ENCODE measurements at regions not wholly inside any gene's neighbourhood (a gene's known extent, or its start where the extent isn't known, plus 50 kb on each side); places are given as distances from the start of the nearest gene placed in this dataset.
A peak's percentile ranks its signal among the peaks of the same experiment; 100 is the strongest.

DNA sequence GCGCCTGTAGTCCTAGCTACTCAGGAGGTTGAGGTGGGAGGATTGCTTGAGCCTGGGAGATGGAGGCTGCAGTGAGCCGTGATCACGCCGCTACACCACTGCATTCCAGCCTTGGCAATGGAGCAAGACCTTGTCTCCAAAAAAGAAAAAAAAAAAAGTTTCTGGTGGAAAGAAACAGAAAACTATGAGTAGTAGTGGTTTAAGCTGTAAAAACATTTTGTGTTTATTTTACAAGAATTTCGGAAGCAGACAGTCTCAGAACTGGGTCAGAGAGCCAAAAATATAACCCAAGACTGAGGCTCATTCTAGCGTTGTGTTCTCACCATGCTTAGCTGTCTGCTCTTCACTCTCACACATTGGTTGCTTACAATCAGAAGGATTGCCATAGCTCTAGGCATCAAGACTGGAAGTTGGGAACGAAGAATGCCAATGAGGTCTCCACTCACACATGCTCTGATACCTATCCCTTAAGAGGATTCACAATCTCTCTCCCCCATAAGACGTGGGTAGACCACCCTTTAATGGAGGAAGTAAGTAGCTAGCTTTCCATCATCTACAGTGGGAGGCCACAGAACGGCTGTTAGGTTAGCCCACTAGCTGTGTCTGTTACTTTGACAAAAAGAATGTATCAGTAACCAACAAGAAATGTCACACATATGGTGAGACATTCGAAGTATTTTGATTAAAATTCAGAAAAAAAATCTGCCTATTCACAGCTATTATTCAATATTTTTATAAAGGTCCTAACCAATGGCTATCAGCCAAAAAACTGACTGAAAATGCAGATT, 117.6 kb upstream of the RASSF8 start:
- Mint-ChIP-seq H3K27me3 (ENCODE audit: low read depth) (no peaks in the 10 kb centered on the region), H3K4me1 (no peaks in the 10 kb centered on the region), H3K4me3 (no peak overlapping the region), H3K36me3 (ENCODE audit: low read depth) (no peaks in the 10 kb centered on the region), H3K9me3 (peaks cover 6% of the 10 kb centered on the region), H3K27ac (no peak overlapping the region)
- TF ChIP-seq, protein P1, sequence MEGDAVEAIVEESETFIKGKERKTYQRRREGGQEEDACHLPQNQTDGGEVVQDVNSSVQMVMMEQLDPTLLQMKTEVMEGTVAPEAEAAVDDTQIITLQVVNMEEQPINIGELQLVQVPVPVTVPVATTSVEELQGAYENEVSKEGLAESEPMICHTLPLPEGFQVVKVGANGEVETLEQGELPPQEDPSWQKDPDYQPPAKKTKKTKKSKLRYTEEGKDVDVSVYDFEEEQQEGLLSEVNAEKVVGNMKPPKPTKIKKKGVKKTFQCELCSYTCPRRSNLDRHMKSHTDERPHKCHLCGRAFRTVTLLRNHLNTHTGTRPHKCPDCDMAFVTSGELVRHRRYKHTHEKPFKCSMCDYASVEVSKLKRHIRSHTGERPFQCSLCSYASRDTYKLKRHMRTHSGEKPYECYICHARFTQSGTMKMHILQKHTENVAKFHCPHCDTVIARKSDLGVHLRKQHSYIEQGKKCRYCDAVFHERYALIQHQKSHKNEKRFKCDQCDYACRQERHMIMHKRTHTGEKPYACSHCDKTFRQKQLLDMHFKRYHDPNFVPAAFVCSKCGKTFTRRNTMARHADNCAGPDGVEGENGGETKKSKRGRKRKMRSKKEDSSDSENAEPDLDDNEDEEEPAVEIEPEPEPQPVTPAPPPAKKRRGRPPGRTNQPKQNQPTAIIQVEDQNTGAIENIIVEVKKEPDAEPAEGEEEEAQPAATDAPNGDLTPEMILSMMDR (IDR thresholded peaks at IDR 0.05; ENCODE audit: unreplicated experiment in 3 of 3) = no peak

DNA sequence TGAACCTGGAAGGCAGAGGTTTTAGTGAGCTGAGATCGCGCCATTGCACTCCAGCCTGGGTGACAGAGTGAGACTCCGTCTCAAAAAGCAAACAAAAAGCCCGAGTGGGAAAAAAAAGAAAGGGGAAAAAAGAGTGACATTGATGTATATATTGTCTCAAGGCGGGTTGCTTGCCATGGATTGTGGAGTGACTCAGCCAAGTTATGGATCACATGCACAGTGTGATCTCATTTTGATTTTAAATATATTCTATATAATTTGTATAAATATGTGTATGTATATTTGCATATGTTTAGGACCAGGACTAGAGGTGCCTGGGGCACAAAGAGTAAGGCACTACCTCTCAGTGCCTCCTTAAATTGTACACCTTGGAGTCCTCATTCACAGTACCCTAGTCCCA, 116.2 kb upstream of the RASSF8 start:
- Mint-ChIP-seq H3K4me1 (no peaks in the 10 kb centered on the region), H3K4me3 (no peak overlapping the region), H3K27ac (no peak overlapping the region), H3K36me3 (ENCODE audit: low read depth) (no peaks in the 10 kb centered on the region), H3K27me3 (ENCODE audit: low read depth) (no peaks in the 10 kb centered on the region), H3K9me3 (no peaks in the 10 kb centered on the region)
- TF ChIP-seq, protein P1 (IDR thresholded peaks at IDR 0.05; ENCODE audit: unreplicated experiment in 3 of 3) = no peak

DNA sequence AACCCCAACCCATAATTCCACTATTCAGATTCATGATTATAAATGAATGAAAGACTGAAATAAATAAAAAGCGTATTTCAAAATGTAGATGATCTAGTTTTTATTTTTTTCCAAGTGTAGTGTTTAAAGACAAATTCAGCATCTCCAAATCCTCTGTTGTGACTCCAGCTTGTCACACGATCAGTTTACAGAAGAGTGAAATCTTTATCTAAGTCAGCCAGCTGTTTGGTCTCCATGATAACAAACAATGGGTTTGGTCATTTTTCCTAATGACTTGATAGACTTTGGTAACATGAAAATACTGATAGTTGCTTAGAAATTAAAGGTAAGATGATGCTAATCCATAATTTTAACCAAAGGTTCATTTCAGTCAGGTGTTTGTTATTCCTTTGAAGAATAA, 114.5 kb upstream of the RASSF8 start:
- TF ChIP-seq, protein P1 (IDR thresholded peaks at IDR 0.05; ENCODE audit: unreplicated experiment in 3 of 3) = no peak
- no peaks in the 10 kb centered on the region for H3K36me3 Mint-ChIP-seq (ENCODE audit: low read depth)
- no peaks in the 10 kb centered on the region for H3K9me3 Mint-ChIP-seq
- no peak overlapping the region for H3K27ac Mint-ChIP-seq
- H3K4me3 Mint-ChIP-seq = no peak overlapping the region
- no peaks in the 10 kb centered on the region for H3K27me3 Mint-ChIP-seq (ENCODE audit: low read depth)
- H3K4me1 Mint-ChIP-seq = no peaks in the 10 kb centered on the region

DNA sequence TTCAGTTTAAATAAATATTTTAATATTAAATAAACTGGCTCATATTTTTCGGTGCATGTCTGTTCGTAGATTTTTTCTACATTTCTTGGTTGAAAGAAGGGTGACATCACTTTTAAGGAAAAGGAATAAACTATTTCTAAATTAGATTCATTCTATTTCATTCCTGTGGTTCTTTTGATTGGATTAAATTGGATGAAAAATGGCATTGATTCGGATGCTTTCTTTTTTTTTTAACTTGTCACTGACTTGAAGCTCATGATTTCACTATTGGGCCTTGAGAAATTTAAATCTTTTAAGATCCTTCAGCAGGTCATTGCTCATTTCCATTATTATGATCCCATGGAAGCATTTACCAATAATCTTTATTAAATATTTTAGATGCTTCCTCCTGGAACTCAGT, 113.1 kb upstream of the RASSF8 start:
- no peak overlapping the region for H3K27ac Mint-ChIP-seq
- no peaks in the 10 kb centered on the region for H3K27me3 Mint-ChIP-seq (ENCODE audit: low read depth)
- H3K9me3 Mint-ChIP-seq = no peaks in the 10 kb centered on the region
- TF ChIP-seq, protein P1 (IDR thresholded peaks at IDR 0.05; ENCODE audit: unreplicated experiment in 3 of 3) = no peak
- no peaks in the 10 kb centered on the region for H3K4me1 Mint-ChIP-seq
- H3K4me3 Mint-ChIP-seq = no peak overlapping the region
- no peaks in the 10 kb centered on the region for H3K36me3 Mint-ChIP-seq (ENCODE audit: low read depth)

DNA sequence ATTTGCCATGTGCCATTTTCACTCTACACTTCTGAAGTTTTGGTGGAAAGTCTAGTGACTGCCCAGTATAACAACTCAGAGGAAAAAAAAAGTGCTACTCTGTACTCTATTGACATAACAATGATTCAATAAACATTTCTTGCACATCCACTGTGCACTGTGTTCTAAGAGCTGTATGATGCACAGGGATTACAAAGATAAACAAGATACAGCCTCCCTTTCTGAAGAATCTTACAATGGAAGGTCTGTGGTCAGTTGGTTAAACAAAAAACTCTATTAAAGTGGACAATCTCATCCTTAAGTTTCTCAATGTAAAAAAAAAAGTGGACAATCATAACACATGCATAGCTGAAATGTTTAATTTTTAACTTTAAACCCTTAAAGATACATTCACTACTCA, 105.7 kb upstream of the RASSF8 start:
- no peaks in the 10 kb centered on the region for H3K36me3 Mint-ChIP-seq (ENCODE audit: low read depth)
- H3K27ac Mint-ChIP-seq = peak overlapping the region in 1 of 3 experiments; percentile 51
- H3K9me3 Mint-ChIP-seq = no peaks in the 10 kb centered on the region
- H3K4me3 Mint-ChIP-seq = no peak overlapping the region
- no peaks in the 10 kb centered on the region for H3K4me1 Mint-ChIP-seq
- TF ChIP-seq, protein P1 (IDR thresholded peaks at IDR 0.05; ENCODE audit: unreplicated experiment in 3 of 3) = no peak
- H3K27me3 Mint-ChIP-seq (ENCODE audit: low read depth) = peaks cover 4% of the 10 kb centered on the region
